Brain microvascular endothelial cell (primary cell): ENCODE measurements at regions not wholly inside any gene's neighbourhood (a gene's known extent, or its start where the extent isn't known, plus 50 kb on each side); places are given as distances from the start of the nearest gene placed in this dataset.
A peak's percentile ranks its signal among the peaks of the same experiment; 100 is the strongest.

Source experiments
- DNase-seq: peaks from one replicate; pipeline ENCODE4 v3.0.0-alpha.2; 2020
- H3K27ac ChIP-seq: fragments of 250-450 bp; sonication (Bioruptor Pico); 2 replicates; pipeline ENCODE4 v1.5.1; 2020; ENCODE audit warnings: mild to moderate bottlenecking, moderate library complexity
- H3K27me3 ChIP-seq: fragments of 250-450 bp; sonication (Bioruptor Pico); replicated peaks from 2 replicates; pipeline ENCODE4 v1.5.1; 2020; ENCODE audit warnings: mild to moderate bottlenecking
- H3K36me3 ChIP-seq: fragments of 250-450 bp; sonication (Bioruptor Pico); replicated peaks from 2 replicates; pipeline ENCODE4 v1.5.1; 2020; ENCODE audit warnings: mild to moderate bottlenecking
- H3K4me3 ChIP-seq: 2 replicates; pipeline ENCODE4 v1.5.1; 2011; ENCODE audit warnings: low read depth, mild to moderate bottlenecking, control low read depth, low read length, moderate library complexity
- CTCF ChIP-seq: IDR thresholded peaks from 2 replicates; pipeline ENCODE4 v1.5.1; 2011; ENCODE audit warnings: low read depth, mild to moderate bottlenecking, moderate library complexity, low read length, control low read depth, inconsistent platforms; ENCODE audit errors: missing control alignments
- in situ Hi-C: cut with HindIII; loops from 2 replicates; pipeline ENCODE4 v1.10.0; 2017; ENCODE audit warnings: low sequenced_read_pairs, low pct_ligation_motif_present

GRCh38 chr18:46294318-46294717, 190.1 kb downstream of the HAUS1 start:
- in situ Hi-C loops: no loop called here
- no peaks in the 10 kb centered on the region for H3K27me3 ChIP-seq
- no peak overlapping the region for H3K27ac ChIP-seq
- no peak for TF ChIP-seq CTCF
- no peak overlapping the region for H3K4me3 ChIP-seq
- no peak for DNase-seq
- no peaks in the 10 kb centered on the region for H3K36me3 ChIP-seq

- in situ Hi-C loops: no loop called here
- no peak for TF ChIP-seq CTCF
- no peaks in the 10 kb centered on the region for H3K36me3 ChIP-seq
- no peak overlapping the region for H3K4me3 ChIP-seq
- no peak overlapping the region for H3K27ac ChIP-seq
- no peaks in the 10 kb centered on the region for H3K27me3 ChIP-seq
- DNase-seq: no peak
These were observed 190.6 kb downstream of the HAUS1 start for GRCh38 chr18:46294751-46295150.

GRCh38 chr18:46295416-46295815, 191.2 kb downstream of the HAUS1 start:
- no peak for DNase-seq
- no peaks in the 10 kb centered on the region for H3K27me3 ChIP-seq
- H3K36me3 ChIP-seq: no peaks in the 10 kb centered on the region
- no peak overlapping the region for H3K4me3 ChIP-seq
- H3K27ac ChIP-seq: no peak overlapping the region
- in situ Hi-C loops: no loop called here
- TF ChIP-seq CTCF: no peak

GRCh38 chr18:46296656-46297055, 192.5 kb downstream of the HAUS1 start:
- in situ Hi-C loops: no loop called here
- no peak for TF ChIP-seq CTCF
- H3K27ac ChIP-seq: no peak overlapping the region
- H3K36me3 ChIP-seq: no peaks in the 10 kb centered on the region
- no peak overlapping the region for H3K4me3 ChIP-seq
- no peaks in the 10 kb centered on the region for H3K27me3 ChIP-seq
- no peak for DNase-seq

- DNase-seq: no peak
- in situ Hi-C loops: no loop called here
- Histone ChIP-seq H3K36me3 (no peaks in the 10 kb centered on the region), H3K27ac (no peak overlapping the region), H3K4me3 (no peak overlapping the region), H3K27me3 (no peaks in the 10 kb centered on the region)
- no peak for TF ChIP-seq CTCF
These were observed 192.9 kb downstream of the HAUS1 start for GRCh38 chr18:46297124-46297523.

GRCh38 chr18:46297621-46298020, 193.4 kb downstream of the HAUS1 start:
- in situ Hi-C loops: no loop called here
- no peak overlapping the region for H3K27ac ChIP-seq
- TF ChIP-seq CTCF: no peak
- no peaks in the 10 kb centered on the region for H3K36me3 ChIP-seq
- H3K27me3 ChIP-seq: no peaks in the 10 kb centered on the region
- no peak overlapping the region for H3K4me3 ChIP-seq
- peak; percentile 12 for DNase-seq
